Mesothelial cell of epicardium (in vitro differentiated cells): ENCODE measurements at regions not wholly inside any gene's neighbourhood (a gene's known extent, or its start where the extent isn't known, plus 50 kb on each side); places are given as distances from the start of the nearest gene placed in this dataset.

Experiments
- DNase-seq, 2 experiments: peaks; one replicate each; pipeline ENCODE4 v3.0.0; 2021; ENCODE audit warnings: low spot score in 2 of 2; ENCODE audit not compliant: unreplicated experiment in 2 of 2
- H3K27ac Mint-ChIP-seq: 2 replicates; pipeline ENCODE4 v1.8.0; 2021; ENCODE audit warnings: mixed read lengths
- H3K27me3 Mint-ChIP-seq: 2 replicates; pipeline ENCODE4 v1.8.0; 2021; ENCODE audit warnings: low read depth, mixed read lengths
- H3K36me3 Mint-ChIP-seq: 2 replicates; pipeline ENCODE4 v1.8.0; 2021; ENCODE audit warnings: mixed read lengths
- H3K4me1 Mint-ChIP-seq: 2 replicates; pipeline ENCODE4 v1.8.0; 2021; ENCODE audit warnings: mixed read lengths
- H3K4me3 Mint-ChIP-seq: 2 replicates; pipeline ENCODE4 v1.8.0; 2021; ENCODE audit warnings: mild to moderate bottlenecking, moderate library complexity, mixed read lengths
- H3K9me3 Mint-ChIP-seq: 2 replicates; pipeline ENCODE4 v1.8.0; 2021; ENCODE audit warnings: mixed read lengths
- TF ChIP-seq, protein P1 (sequence below): fragments of 200-600 bp; sonication (generic); IDR thresholded peaks from one replicate; pipeline ENCODE4 v1.5.0; 2021; ENCODE audit warnings: antibody characterized with exemption; ENCODE audit not compliant: unreplicated experiment

DNA sequence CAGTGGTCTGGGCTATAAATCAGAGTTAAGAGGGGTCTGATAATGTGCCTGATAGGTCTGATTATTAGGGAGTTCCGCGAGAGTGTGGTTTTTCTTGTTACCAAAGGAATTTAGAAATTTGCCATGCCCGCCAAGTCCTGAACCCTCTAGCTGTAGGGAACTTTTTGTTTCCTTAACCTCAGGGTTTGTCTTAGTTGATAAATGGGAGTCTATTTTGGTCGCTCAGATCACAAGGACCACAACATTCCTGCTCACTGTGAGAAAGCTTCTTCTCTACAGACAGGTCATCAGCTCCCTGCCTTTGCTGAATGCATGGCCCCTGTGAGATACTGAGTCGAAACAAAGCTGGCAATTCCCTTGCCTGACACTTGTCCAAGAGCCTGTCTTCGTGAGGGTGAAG lies 497.8 kb downstream of the HS3ST4 start:
- H3K27me3 Mint-ChIP-seq = no peaks in the 10 kb centered on the region
- peaks cover 24% of the 10 kb centered on the region for H3K9me3 Mint-ChIP-seq
- H3K4me1 Mint-ChIP-seq = peaks cover 55% of the 10 kb centered on the region
- TF ChIP-seq, protein P1, sequence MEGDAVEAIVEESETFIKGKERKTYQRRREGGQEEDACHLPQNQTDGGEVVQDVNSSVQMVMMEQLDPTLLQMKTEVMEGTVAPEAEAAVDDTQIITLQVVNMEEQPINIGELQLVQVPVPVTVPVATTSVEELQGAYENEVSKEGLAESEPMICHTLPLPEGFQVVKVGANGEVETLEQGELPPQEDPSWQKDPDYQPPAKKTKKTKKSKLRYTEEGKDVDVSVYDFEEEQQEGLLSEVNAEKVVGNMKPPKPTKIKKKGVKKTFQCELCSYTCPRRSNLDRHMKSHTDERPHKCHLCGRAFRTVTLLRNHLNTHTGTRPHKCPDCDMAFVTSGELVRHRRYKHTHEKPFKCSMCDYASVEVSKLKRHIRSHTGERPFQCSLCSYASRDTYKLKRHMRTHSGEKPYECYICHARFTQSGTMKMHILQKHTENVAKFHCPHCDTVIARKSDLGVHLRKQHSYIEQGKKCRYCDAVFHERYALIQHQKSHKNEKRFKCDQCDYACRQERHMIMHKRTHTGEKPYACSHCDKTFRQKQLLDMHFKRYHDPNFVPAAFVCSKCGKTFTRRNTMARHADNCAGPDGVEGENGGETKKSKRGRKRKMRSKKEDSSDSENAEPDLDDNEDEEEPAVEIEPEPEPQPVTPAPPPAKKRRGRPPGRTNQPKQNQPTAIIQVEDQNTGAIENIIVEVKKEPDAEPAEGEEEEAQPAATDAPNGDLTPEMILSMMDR = no peak
- DNase-seq = peak in 1 of 2 experiments; percentile 41
- peaks cover 8% of the 10 kb centered on the region for H3K36me3 Mint-ChIP-seq
- no peak overlapping the region for H3K4me3 Mint-ChIP-seq
- peak overlapping the region; percentile 90 for H3K27ac Mint-ChIP-seq

- DNase-seq = no peak
- no peak overlapping the region for H3K27ac Mint-ChIP-seq
- TF ChIP-seq, protein P1 = no peak
- H3K4me3 Mint-ChIP-seq = no peak overlapping the region
- peaks cover 40% of the 10 kb centered on the region for H3K4me1 Mint-ChIP-seq
- no peaks in the 10 kb centered on the region for H3K36me3 Mint-ChIP-seq
- H3K27me3 Mint-ChIP-seq = no peaks in the 10 kb centered on the region
- H3K9me3 Mint-ChIP-seq = peaks cover 10% of the 10 kb centered on the region
Measured at GRCh38 chr16:26194526-26194925, 502.8 kb downstream of the HS3ST4 start.

- no peaks in the 10 kb centered on the region for H3K36me3 Mint-ChIP-seq
- H3K27me3 Mint-ChIP-seq = no peaks in the 10 kb centered on the region
- peaks cover 10% of the 10 kb centered on the region for H3K9me3 Mint-ChIP-seq
- H3K4me3 Mint-ChIP-seq = no peak overlapping the region
- no peak for DNase-seq
- TF ChIP-seq, protein P1 = no peak
- no peak overlapping the region for H3K27ac Mint-ChIP-seq
- peaks cover 33% of the 10 kb centered on the region for H3K4me1 Mint-ChIP-seq
Measured at GRCh38 chr16:26195225-26195624, 503.5 kb downstream of the HS3ST4 start.

- H3K27ac Mint-ChIP-seq = peak overlapping the region; percentile 11
- H3K4me1 Mint-ChIP-seq = peaks cover 23% of the 10 kb centered on the region
- DNase-seq = no peak
- peaks cover 10% of the 10 kb centered on the region for H3K9me3 Mint-ChIP-seq
- TF ChIP-seq, protein P1 = no peak
- no peak overlapping the region for H3K4me3 Mint-ChIP-seq
- no peaks in the 10 kb centered on the region for H3K36me3 Mint-ChIP-seq
- H3K27me3 Mint-ChIP-seq = no peaks in the 10 kb centered on the region
Measured at GRCh38 chr16:26196310-26196709, 504.6 kb downstream of the HS3ST4 start.

- Mint-ChIP-seq H3K4me1 (peaks cover 19% of the 10 kb centered on the region), H3K27ac (peak overlapping the region; percentile 17), H3K9me3 (peaks cover 10% of the 10 kb centered on the region), H3K4me3 (no peak overlapping the region), H3K27me3 (no peaks in the 10 kb centered on the region), H3K36me3 (no peaks in the 10 kb centered on the region)
- TF ChIP-seq, protein P1 = no peak
- DNase-seq = no peak
Measured at GRCh38 chr16:26196802-26197201, 505.0 kb downstream of the HS3ST4 start.

DNA sequence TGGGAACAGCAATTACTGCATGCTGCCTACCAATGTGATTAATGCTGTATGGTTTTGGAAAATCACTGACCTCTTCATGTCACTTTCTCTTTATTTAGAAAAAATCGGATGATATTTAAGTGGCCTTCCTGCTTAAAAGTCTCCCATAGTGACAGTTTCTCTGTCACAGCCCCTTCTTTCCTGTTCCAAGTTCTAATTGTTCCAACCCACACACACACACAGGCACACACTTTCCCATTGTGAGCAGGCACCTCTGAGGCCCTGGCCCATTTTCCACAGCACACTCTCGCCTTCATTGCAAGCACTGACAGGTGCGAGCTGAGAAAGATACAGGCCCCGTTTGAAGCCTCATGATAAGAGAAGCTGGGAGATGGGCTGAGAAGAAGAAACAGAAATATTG lies 505.9 kb downstream of the HS3ST4 start:
- TF ChIP-seq, protein P1 = no peak
- Mint-ChIP-seq H3K4me3 (no peak overlapping the region), H3K27ac (peak overlapping the region; percentile 93), H3K27me3 (no peaks in the 10 kb centered on the region), H3K4me1 (peaks cover 15% of the 10 kb centered on the region), H3K9me3 (peaks cover 10% of the 10 kb centered on the region), H3K36me3 (no peaks in the 10 kb centered on the region)
- no peak for DNase-seq
